ENCODE measurements at regions not wholly inside any gene's neighbourhood (a gene's known extent, or its start where the extent isn't known, plus 50 kb on each side); places are given as distances from the start of the nearest gene placed in this dataset.
A peak's percentile ranks its signal among the peaks of the same experiment; 100 is the strongest.

- H3K4me1 ChIP-seq: no peaks in the 10 kb centered on the region
These were observed 501.7 kb downstream of the SHQ1 start for GRCh38 chr3:72346526-72346926.

GRCh38 chr3:72345980-72346379 is 502.3 kb downstream of the SHQ1 start:
- 73% methylated on average over 4 of the region's 7 CpGs for WGBS (ENCODE audit: missing lambda C conversion rate)
- no peak overlapping the region for H3K4me2 ChIP-seq
- H3K4me1 ChIP-seq: no peaks in the 10 kb centered on the region
- ATAC-seq (no peak), DNase-seq (ENCODE audit: low read depth in 1 of 2, low spot score in 1 of 2) (no peak), FAIRE-seq (no peak)
- POLR2A ChIA-PET: no interaction called here
- TF ChIP-seq TP53 (CRISPR knock-in tag; IDR thresholded peaks at IDR 0.05): no peak
- no peak for TF ChIP-seq TFCP2L1 (CRISPR knock-in tag; IDR thresholded peaks at IDR 0.05)
- TF ChIP-seq HDAC2 (IDR thresholded peaks at IDR 0.05): no peak
- TF ChIP-seq EHMT2 (IDR thresholded peaks at IDR 0.05; ENCODE audit: low read depth): no peak
- H3K4me3 ChIP-seq: no peak overlapping the region
- CTCF ChIA-PET: no interaction called here
- no peaks in the 10 kb centered on the region for H3K9me3 ChIP-seq
- no peak overlapping the region for H3K27ac ChIP-seq

More at GRCh38 chr3:72346526-72346926, 501.7 kb downstream of the SHQ1 start:
- ChIA-PET POLR2A (no interaction called here), CTCF (no interaction called here)
- no peak overlapping the region for H3K4me3 ChIP-seq
- DNase-seq (ENCODE audit: low read depth in 1 of 2, low spot score in 1 of 2) (no peak), FAIRE-seq (no peak), ATAC-seq (no peak)
- no peak overlapping the region for H3K27ac ChIP-seq
- TF ChIP-seq RARB (CRISPR knock-in tag; IDR thresholded peaks at IDR 0.05): no peak
- no peak for TF ChIP-seq SREBF2 (IDR thresholded peaks at IDR 0.05)
- no peak for TF ChIP-seq CBX8 (IDR thresholded peaks at IDR 0.05)
- TF ChIP-seq HMGXB4 (CRISPR knock-in tag; IDR thresholded peaks at IDR 0.05; ENCODE audit: borderline replicate concordance): no peak
- H3K9me3 ChIP-seq: no peaks in the 10 kb centered on the region
- WGBS (ENCODE audit: missing lambda C conversion rate): 77% methylated on average over 8 of the region's 8 CpGs
- H3K4me2 ChIP-seq: no peak overlapping the region

- no peaks in the 10 kb centered on the region for H3K9me3 ChIP-seq
- no peaks in the 10 kb centered on the region for H3K4me1 ChIP-seq
- no peak overlapping the region for H3K4me2 ChIP-seq
- ChIA-PET CTCF (no interaction called here), POLR2A (no interaction called here)
- H3K4me3 ChIP-seq: no peak overlapping the region
- H3K27ac ChIP-seq: no peak overlapping the region
- no peak for TF ChIP-seq HOXB13 (CRISPR knock-in tag; IDR thresholded peaks at IDR 0.05; ENCODE audit: low read depth)
- no peak for TF ChIP-seq NR3C1 (IDR thresholded peaks at IDR 0.05)
- no peak for TF ChIP-seq GATA3 (IDR thresholded peaks at IDR 0.05; ENCODE audit: borderline replicate concordance)
- peak; percentile 50 for TF ChIP-seq MAFK (IDR thresholded peaks at IDR 0.05; ENCODE audit: partially characterized antibody)
- no peak for TF ChIP-seq SMC3 (IDR thresholded peaks at IDR 0.05)
- TF ChIP-seq CEBPB (IDR thresholded peaks at IDR 0.05): no peak
- TF ChIP-seq CBX2 (IDR thresholded peaks at IDR 0.05; ENCODE audit: borderline replicate concordance, low read depth): no peak
- DNase-seq (ENCODE audit: low read depth in 1 of 2, low spot score in 1 of 2): no peak
- no peak for ATAC-seq
- WGBS (ENCODE audit: missing lambda C conversion rate): 85% methylated on average over 7 of the region's 7 CpGs
- FAIRE-seq: no peak
These were observed 502.9 kb downstream of the SHQ1 start for GRCh38 chr3:72345237-72345878.

- Histone ChIP-seq H3K9me3 (no peaks in the 10 kb centered on the region), H3K4me3 (no peak overlapping the region), H3K4me1 (peaks cover 1% of the 10 kb centered on the region; the same call in 2 of the 3 replicates), H3K27ac (no peak overlapping the region), H3K4me2 (no peak overlapping the region)
- TF ChIP-seq HDAC2 (IDR thresholded peaks at IDR 0.05) (no peak), TFCP2L1 (CRISPR knock-in tag; IDR thresholded peaks at IDR 0.05) (no peak), JUNB (IDR thresholded peaks at IDR 0.05) (no peak)
- no peak for FAIRE-seq
- ChIA-PET CTCF (no interaction called here), POLR2A (no interaction called here)
- ATAC-seq: no peak
- 72% methylated on average over 6 of the region's 6 CpGs for WGBS (ENCODE audit: missing lambda C conversion rate)
- no peak for DNase-seq (ENCODE audit: low read depth in 1 of 2, low spot score in 1 of 2)
These were observed 503.6 kb downstream of the SHQ1 start for GRCh38 chr3:72344647-72345046.

- CTCF ChIA-PET: no interaction called here
- peaks cover 6% of the 10 kb centered on the region; the same call in 2 of the 3 replicates for H3K4me1 ChIP-seq
- no peak for TF ChIP-seq NFE2L2 (conservative IDR thresholded peaks at IDR 0.05; ENCODE audit: low read length)
- TF ChIP-seq CHD4 (IDR thresholded peaks at IDR 0.05; ENCODE audit: borderline replicate concordance): no peak
- no peak for TF ChIP-seq NPAS2 (CRISPR knock-in tag; IDR thresholded peaks at IDR 0.05; ENCODE audit: borderline replicate concordance)
- TF ChIP-seq RNF2 (IDR thresholded peaks at IDR 0.05; ENCODE audit: borderline replicate concordance, low read depth): no peak
- no peak for TF ChIP-seq FOXS1 (CRISPR knock-in tag; IDR thresholded peaks at IDR 0.05)
- TF ChIP-seq FOSL2 (IDR thresholded peaks at IDR 0.05): no peak
- TF ChIP-seq FOSL2 (CRISPR knock-in tag; IDR thresholded peaks at IDR 0.05): no peak
- no peak for TF ChIP-seq HOXB5 (CRISPR knock-in tag; IDR thresholded peaks at IDR 0.05)
- no peak for TF ChIP-seq MYC (IDR thresholded peaks at IDR 0.05; ENCODE audit: borderline replicate concordance, low read length)
- TF ChIP-seq ELK1 (IDR thresholded peaks at IDR 0.05; ENCODE audit: low read depth, low read length): no peak
- no peak for TF ChIP-seq ESRRA (IDR thresholded peaks at IDR 0.05; ENCODE audit: borderline replicate concordance, low read length)
- no peak for TF ChIP-seq TP53 (CRISPR knock-in tag; IDR thresholded peaks at IDR 0.05)
- TF ChIP-seq RARB (CRISPR knock-in tag; IDR thresholded peaks at IDR 0.05): no peak
- no peak for TF ChIP-seq ZNF302 (CRISPR knock-in tag; IDR thresholded peaks at IDR 0.05)
- no peak for TF ChIP-seq JUNB (IDR thresholded peaks at IDR 0.05)
- TF ChIP-seq POLR2A (IDR thresholded peaks at IDR 0.05; ENCODE audit: low read length): no peak
- no peak for TF ChIP-seq CBX2 (IDR thresholded peaks at IDR 0.05; ENCODE audit: borderline replicate concordance, low read depth)
These were observed 504.0 kb downstream of the SHQ1 start for GRCh38 chr3:72344236-72344635.

More at GRCh38 chr3:72344236-72344635, 504.0 kb downstream of the SHQ1 start:
- H3K4me2 ChIP-seq: no peak overlapping the region
- no peak for FAIRE-seq
- POLR2A ChIA-PET: no interaction called here
- ATAC-seq: no peak
- H3K9me3 ChIP-seq: no peaks in the 10 kb centered on the region
- WGBS (ENCODE audit: missing lambda C conversion rate): 84% methylated on average over 1 of the region's 1 CpG
- no peak for DNase-seq (ENCODE audit: low read depth in 1 of 2, low spot score in 1 of 2)
- H3K4me3 ChIP-seq: no peak overlapping the region
- H3K27ac ChIP-seq: no peak overlapping the region
